Cardiac fibroblast (primary cell): ENCODE measurements at regions not wholly inside any gene's neighbourhood (a gene's known extent, or its start where the extent isn't known, plus 50 kb on each side); places are given as distances from the start of the nearest gene placed in this dataset.

Experiments used
- DNase-seq, 2 donors: peaks; one replicate each; pipeline versions ENCODE4 v3.0.0 to v3.0.0-alpha.2; 2010; ENCODE audit warnings: low read depth in 2 of 2
- H3K4me3 ChIP-seq, 2 donors: replicated peaks in 1 of 2; 1 replicate in 1 of 2; 2 replicates in 1 of 2; pipeline ENCODE4 v1.5.1; 2011; ENCODE audit warnings: low read depth in 2 of 2, low read length in 2 of 2, mild to moderate bottlenecking in 2 of 2, moderate library complexity in 1 of 2
- CTCF ChIP-seq: IDR thresholded peaks from one replicate; pipeline ENCODE4 v1.5.1; 2011; ENCODE audit warnings: low read depth, mild to moderate bottlenecking, low read length, inconsistent platforms

GRCh38 chr2:177021706-177022343, 190.8 kb upstream of the HNRNPA3 start:
- H3K4me3 ChIP-seq = no peak overlapping the region
- no peak for TF ChIP-seq CTCF
- no peak for DNase-seq

- DNase-seq = no peak
- H3K4me3 ChIP-seq = no peak overlapping the region
- TF ChIP-seq CTCF = no peak
Measured at GRCh38 chr2:177024765-177025164, 187.8 kb upstream of the HNRNPA3 start.

GRCh38 chr2:177026253-177026652, 186.3 kb upstream of the HNRNPA3 start:
- TF ChIP-seq CTCF = no peak
- no peak for DNase-seq
- no peak overlapping the region for H3K4me3 ChIP-seq

GRCh38 chr2:177026956-177027355, 185.6 kb upstream of the HNRNPA3 start:
- H3K4me3 ChIP-seq = no peak overlapping the region
- no peak for DNase-seq
- TF ChIP-seq CTCF = no peak

- TF ChIP-seq CTCF = no peak
- no peak overlapping the region for H3K4me3 ChIP-seq
- DNase-seq = no peak
Measured at GRCh38 chr2:177028296-177028695, 184.3 kb upstream of the HNRNPA3 start.

- no peak for DNase-seq
- H3K4me3 ChIP-seq = no peak overlapping the region
- no peak for TF ChIP-seq CTCF
Measured at GRCh38 chr2:177029075-177029474, 183.5 kb upstream of the HNRNPA3 start.

- TF ChIP-seq CTCF = no peak
- no peak for DNase-seq
- no peak overlapping the region for H3K4me3 ChIP-seq
Measured at GRCh38 chr2:177029501-177029900, 183.1 kb upstream of the HNRNPA3 start.
